CD4-positive, alpha-beta T cell (primary cell): ENCODE measurements at regions not wholly inside any gene's neighbourhood (a gene's known extent, or its start where the extent isn't known, plus 50 kb on each side); places are given as distances from the start of the nearest gene placed in this dataset.
A peak's percentile ranks its signal among the peaks of the same experiment; 100 is the strongest.

Experiments
- ATAC-seq: fragments of 200-7000 bp; cut with Tn5 transposase; one replicate; pipeline ENCODE4 v1.10.0; 2022; ENCODE audit warnings: mild to moderate bottlenecking; ENCODE audit not compliant: poor library complexity
- CTCF ChIA-PET: fragments of 350-600 bp; sonication (Branson Sonifier 250); formaldehyde crosslinking; loops from one replicate; lab custom pipeline; 2021; ENCODE audit warnings: antibody characterized with exemption, inconsistent platforms; lab: Charles Lee
- POLR2A ChIA-PET: fragments of 350-600 bp; sonication (Branson Sonifier 250); formaldehyde crosslinking; loops from one replicate; lab custom pipeline; 2021; ENCODE audit warnings: antibody characterized with exemption, inconsistent platforms; lab: Charles Lee
- DNase-seq, 14 experiments: peaks; one replicate each; pipeline ENCODE4 v3.0.0-alpha.2; 2013 to 2020; ENCODE audit warnings: mixed read lengths in 2 of 14
- H3K27ac ChIP-seq, 2 donors: one replicate each; pipeline versions ENCODE4 v1.5.1 to v1.7.0; 2013; ENCODE audit warnings: low read length in 2 of 2, low read depth in 1 of 2, mild to moderate bottlenecking in 1 of 2
- H3K27me3 ChIP-seq, 2 experiments: 1 replicate in 1 of 2; 2 replicates in 1 of 2; pipeline versions ENCODE4 v1.6.1 to v1.7.0; 2013; ENCODE audit warnings: low read length in 2 of 2, control low read depth in 1 of 2, mild to moderate bottlenecking in 1 of 2, moderate library complexity in 1 of 2; ENCODE audit not compliant: insufficient read depth in 2 of 2, control insufficient read depth in 1 of 2
- H3K36me3 ChIP-seq: one replicate; pipeline ENCODE4 v1.6.1; 2013; ENCODE audit warnings: low read length, control low read depth; ENCODE audit not compliant: insufficient read depth
- H3K4me1 ChIP-seq: one replicate; pipeline ENCODE4 v1.6.1; 2013; ENCODE audit warnings: low read length, control low read depth; ENCODE audit not compliant: insufficient read depth
- H3K4me3 ChIP-seq: one replicate; pipeline ENCODE4 v1.5.1; 2013; ENCODE audit warnings: mild to moderate bottlenecking, low read length, moderate library complexity
- H3K9me3 ChIP-seq, 2 experiments: 1 replicate in 1 of 2; 2 replicates in 1 of 2; pipeline versions ENCODE4 v1.6.1 to v1.7.0; 2013; ENCODE audit warnings: low read length in 2 of 2, mild to moderate bottlenecking in 2 of 2, control low read depth in 1 of 2, moderate library complexity in 1 of 2; ENCODE audit not compliant: control insufficient read depth in 1 of 2, insufficient read depth in 1 of 2
- H3K27ac Mint-ChIP-seq: one replicate; pipeline ENCODE4 v1.8.0; 2020; ENCODE audit warnings: mixed read lengths
- H3K27me3 Mint-ChIP-seq: one replicate; pipeline ENCODE4 v1.8.0; 2021; ENCODE audit warnings: mixed read lengths
- H3K36me3 Mint-ChIP-seq: one replicate; pipeline ENCODE4 v1.8.0; 2021; ENCODE audit warnings: low read depth, mixed read lengths
- H3K4me1 Mint-ChIP-seq: one replicate; pipeline ENCODE4 v1.8.0; 2021; ENCODE audit warnings: low read depth, mixed read lengths
- H3K4me3 Mint-ChIP-seq: one replicate; pipeline ENCODE4 v1.8.0; 2020; ENCODE audit warnings: mild to moderate bottlenecking, mixed read lengths
- H3K9me3 Mint-ChIP-seq: one replicate; pipeline ENCODE4 v1.8.0; 2020; ENCODE audit warnings: mixed read lengths
- CTCF ChIP-seq: fragments of 200-600 bp; IDR thresholded peaks from one replicate; pipeline ENCODE4 v1.8.0; 2022; ENCODE audit warnings: antibody characterized with exemption, mild to moderate bottlenecking
- intact Hi-C, 2 experiments: fragments of 100-400 bp; cut with DNase I in 1 of 2; cut with micrococcal nuclease in 1 of 2; formaldehyde crosslinking; loops; one replicate each; pipeline versions ENCODE4 v1.15.1 to v1.9.0; 2023 to 2025; cut with DNase I, micrococcal nuclease

DNA sequence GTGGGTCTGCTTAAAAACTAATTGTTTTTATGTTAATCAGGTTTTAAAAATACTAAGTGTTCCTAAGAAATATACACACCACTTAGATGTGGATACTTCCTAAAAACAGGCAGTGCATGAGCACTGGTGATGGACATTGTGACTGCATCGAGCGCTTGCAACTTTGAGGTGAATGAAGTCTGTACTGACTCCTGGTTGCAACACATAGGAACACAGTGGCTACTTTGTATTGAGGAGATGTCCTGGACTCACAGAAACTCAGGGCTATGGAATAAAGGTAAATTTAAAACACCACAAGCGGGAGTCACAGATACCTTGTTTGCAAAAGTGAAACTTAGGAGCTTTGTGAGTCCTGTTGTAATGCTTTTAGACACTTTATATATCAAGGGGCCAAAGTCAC, 55.6 kb upstream of the POLR1H start:
- no peak for ATAC-seq
- no peaks in the 10 kb centered on the region for H3K9me3 Mint-ChIP-seq
- Histone ChIP-seq H3K9me3 (peaks cover 0 to 17% of the 10 kb centered on the region in 2 experiments), H3K36me3 (peaks cover 3% of the 10 kb centered on the region), H3K4me3 (no peak overlapping the region), H3K27me3 (peaks cover 37 to 39% of the 10 kb centered on the region in 2 experiments), H3K4me1 (peaks cover 22% of the 10 kb centered on the region), H3K27ac (no peak overlapping the region)
- H3K36me3 Mint-ChIP-seq: peaks cover 17% of the 10 kb centered on the region
- no peak for TF ChIP-seq CTCF
- peaks cover 14% of the 10 kb centered on the region for H3K4me1 Mint-ChIP-seq
- intact Hi-C loops: no loop called here
- POLR2A ChIA-PET: no interaction called here
- peaks cover 53% of the 10 kb centered on the region for H3K27me3 Mint-ChIP-seq
- peak overlapping the region; percentile 86 for H3K4me3 Mint-ChIP-seq
- no peak overlapping the region for H3K27ac Mint-ChIP-seq
- CTCF ChIA-PET: no interaction called here
- DNase-seq: no peak

DNA sequence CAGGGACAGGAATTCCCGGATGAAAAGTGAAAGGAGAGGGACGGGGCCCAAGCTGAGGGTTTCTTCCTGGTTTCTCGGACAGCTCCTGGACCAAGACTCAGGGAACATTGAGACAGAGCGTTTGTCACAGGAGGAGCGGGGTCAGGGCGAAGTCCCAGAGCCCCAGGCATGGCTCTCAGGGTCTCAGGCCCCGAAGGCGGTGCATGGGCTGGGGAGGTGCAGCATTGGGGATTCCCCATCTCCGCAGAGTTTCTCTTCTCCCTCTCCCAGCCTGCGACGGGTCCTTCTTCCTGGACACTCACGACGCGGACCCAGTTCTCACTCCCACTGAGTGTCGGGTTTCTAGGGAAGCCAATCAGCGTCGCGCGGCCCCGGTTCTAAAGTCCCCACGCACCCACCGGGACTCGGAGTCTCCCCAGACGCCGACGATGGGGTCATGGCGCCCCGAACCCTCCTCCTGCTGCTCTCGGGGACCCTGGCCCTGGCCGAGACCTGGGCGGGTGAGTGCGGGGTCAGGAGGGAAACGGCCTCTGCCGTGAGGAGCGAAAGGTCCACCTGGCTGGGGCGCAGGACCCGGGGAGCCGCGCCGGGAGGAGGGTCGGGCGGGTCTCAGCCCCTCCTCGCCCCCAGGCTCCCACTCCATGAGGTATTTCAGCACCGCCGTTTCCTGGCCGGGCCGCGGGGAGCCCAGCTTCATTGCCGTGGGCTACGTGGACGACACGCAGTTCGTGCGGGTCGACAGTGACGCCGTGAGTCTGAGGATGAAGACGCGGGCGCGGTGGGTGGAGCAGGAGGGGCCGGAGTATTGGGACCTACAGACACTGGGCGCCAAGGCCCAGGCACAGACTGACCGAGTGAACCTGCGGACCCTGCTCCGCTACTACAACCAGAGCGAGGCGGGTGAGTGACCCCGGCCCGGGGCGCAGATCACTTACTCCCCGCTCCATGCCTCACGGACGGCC, 54.6 kb upstream of the POLR1H start:
- Histone ChIP-seq H3K4me3 (peak overlapping the region; percentile 61), H3K27ac (peak overlapping the region in 1 of 2 donors; percentile 51), H3K4me1 (peaks cover 22% of the 10 kb centered on the region), H3K36me3 (peaks cover 3% of the 10 kb centered on the region), H3K27me3 (peaks cover 37 to 40% of the 10 kb centered on the region in 2 experiments), H3K9me3 (peaks cover 0 to 17% of the 10 kb centered on the region in 2 experiments)
- ChIA-PET POLR2A (no interaction called here), CTCF (no interaction called here)
- H3K36me3 Mint-ChIP-seq: peaks cover 27% of the 10 kb centered on the region
- no peak overlapping the region for H3K27ac Mint-ChIP-seq
- peaks cover 62% of the 10 kb centered on the region for H3K27me3 Mint-ChIP-seq
- peaks cover 14% of the 10 kb centered on the region for H3K4me1 Mint-ChIP-seq
- intact Hi-C loops: no loop called here
- peak in 10 of 14 experiments; percentile 7 to 48 (median 21) for DNase-seq
- ATAC-seq: peak; percentile 51
- no peaks in the 10 kb centered on the region for H3K9me3 Mint-ChIP-seq
- H3K4me3 Mint-ChIP-seq: peak overlapping the region; percentile 86
- TF ChIP-seq CTCF: no peak

- Histone ChIP-seq H3K27ac (no peak overlapping the region), H3K27me3 (peaks cover 37 to 43% of the 10 kb centered on the region in 2 experiments), H3K9me3 (peaks cover 0 to 17% of the 10 kb centered on the region in 2 experiments), H3K4me1 (peaks cover 22% of the 10 kb centered on the region), H3K36me3 (peaks cover 3% of the 10 kb centered on the region), H3K4me3 (peak overlapping the region; percentile 61)
- H3K36me3 Mint-ChIP-seq: peaks cover 28% of the 10 kb centered on the region
- ATAC-seq (peak; percentile 34), DNase-seq (peak in 9 of 14 experiments; percentile 2 to 50 (median 17))
- ChIA-PET CTCF (no interaction called here), POLR2A (no interaction called here)
- no peak for TF ChIP-seq CTCF
- H3K4me3 Mint-ChIP-seq: peak overlapping the region; percentile 77
- intact Hi-C loops: no loop called here
- peaks cover 63% of the 10 kb centered on the region for H3K27me3 Mint-ChIP-seq
- H3K9me3 Mint-ChIP-seq: no peaks in the 10 kb centered on the region
- no peak overlapping the region for H3K27ac Mint-ChIP-seq
- peaks cover 14% of the 10 kb centered on the region for H3K4me1 Mint-ChIP-seq
Measured at GRCh38 chr6:30007132-30007764, 53.8 kb upstream of the POLR1H start.
